OCI-LY7 (cell line): ENCODE measurements at regions not wholly inside any gene's neighbourhood (a gene's known extent, or its start where the extent isn't known, plus 50 kb on each side); places are given as distances from the start of the nearest gene placed in this dataset.

Experiments used
- BruUV-seq: library from RNA; stranded (reverse); fragments of 400-500 nt; replicated peaks from 2 replicates; lab custom pipeline; 2021; lab: Mats Ljungman, UMichigan
- CTCF ChIA-PET: fragments of 300-600 bp; sonication (Branson Sonifier 250); formaldehyde crosslinking; loops from one replicate; lab custom pipeline; 2022; ENCODE audit warnings: antibody characterized with exemption; ENCODE audit not compliant: unreplicated experiment; lab: Charles Lee
- POLR2A ChIA-PET: fragments of 300-600 bp; sonication (Branson Sonifier 250); formaldehyde crosslinking; loops from one replicate; lab custom pipeline; 2022; ENCODE audit warnings: antibody characterized with exemption; lab: Charles Lee
- DNase-seq: peaks from one replicate; pipeline ENCODE4 v3.0.0-alpha.2; 2015; ENCODE audit warnings: low spot score
- H2AFZ ChIP-seq: fragments of 200-600 bp; sonication (generic), shearing (Covaris generic); 2 replicates; pipeline ENCODE4 v1.6.1; 2014; ENCODE audit warnings: mild to moderate bottlenecking, antibody characterized with exemption, low read length, moderate library complexity
- H3K27ac ChIP-seq: fragments of 200-600 bp; sonication (generic); 2 replicates; pipeline ENCODE4 v1.5.1; 2014; ENCODE audit warnings: mixed run types, low read depth, mild to moderate bottlenecking, moderate library complexity, low read length, inconsistent platforms; ENCODE audit not compliant: poor library complexity, severe bottlenecking
- H3K36me3 ChIP-seq: fragments of 200-600 bp; sonication (generic); 2 replicates; pipeline ENCODE4 v1.6.1; 2014; ENCODE audit warnings: mild to moderate bottlenecking, antibody characterized with exemption, low read length, moderate library complexity, mixed read lengths; ENCODE audit not compliant: insufficient read depth
- H3K4me1 ChIP-seq: fragments of 200-600 bp; sonication (generic); 2 replicates; pipeline ENCODE4 v1.5.1; 2014; ENCODE audit warnings: mild to moderate bottlenecking, low read length; ENCODE audit not compliant: insufficient read depth, poor library complexity, severe bottlenecking
- H3K4me2 ChIP-seq: fragments of 200-600 bp; sonication (generic); 2 replicates; pipeline ENCODE4 v1.6.1; 2014; ENCODE audit warnings: mild to moderate bottlenecking, low read length
- H3K4me3 ChIP-seq: fragments of 200-600 bp; sonication (generic); 2 replicates; pipeline ENCODE4 v1.5.1; 2014; ENCODE audit warnings: mild to moderate bottlenecking, low read depth, low read length; ENCODE audit not compliant: poor library complexity, severe bottlenecking
- H3K79me2 ChIP-seq: fragments of 200-600 bp; sonication (generic); 2 replicates; pipeline ENCODE4 v1.6.1; 2016; ENCODE audit warnings: low read depth, mild to moderate bottlenecking, low read length, moderate library complexity, mixed read lengths; ENCODE audit not compliant: insufficient read depth
- H3K9me2 ChIP-seq: fragments of 200-600 bp; sonication (generic); 2 replicates; pipeline ENCODE4 v1.6.1; 2016; ENCODE audit warnings: mild to moderate bottlenecking, low read length, mixed read lengths; ENCODE audit not compliant: insufficient read depth
- H3K9me3 ChIP-seq: fragments of 200-600 bp; sonication (generic); 2 replicates; pipeline ENCODE4 v1.6.1; 2014; ENCODE audit warnings: mild to moderate bottlenecking, mixed run types, low read length, mixed read lengths
- H4K20me1 ChIP-seq: fragments of 200-600 bp; sonication (generic); 2 replicates; pipeline ENCODE4 v1.6.1; 2014; ENCODE audit warnings: mild to moderate bottlenecking, antibody characterized with exemption, low read length, moderate library complexity, mixed read lengths; ENCODE audit not compliant: insufficient read depth
- CTCF ChIP-seq: fragments of 200-600 bp; sonication (generic); conservative IDR thresholded peaks from 2 replicates; pipeline ENCODE4 v1.5.1; 2014; ENCODE audit warnings: mild to moderate bottlenecking, antibody characterized with exemption, low read length, moderate library complexity, mixed read lengths
- EZH2phosphoT487 ChIP-seq: fragments of 200-600 bp; sonication (generic); IDR thresholded peaks from 2 replicates; pipeline ENCODE4 v1.6.1; 2018; ENCODE audit warnings: low read depth, borderline replicate concordance, mild to moderate bottlenecking, mixed run types, antibody characterized with exemption, low read length, moderate library complexity, mixed read lengths
- intact Hi-C: fragments of 100-400 bp; cut with micrococcal nuclease; formaldehyde crosslinking; loops from one replicate; pipeline ENCODE4 v1.10.0; 2022; ENCODE audit not compliant: unreplicated experiment

GRCh38 chr14:48814562-48814961 lies 771.6 kb downstream of the RPS29 start:
- POLR2A ChIA-PET = no interaction called here
- TF ChIP-seq CTCF = no peak
- no peak for TF ChIP-seq EZH2phosphoT487
- Histone ChIP-seq H3K79me2 (no peaks in the 10 kb centered on the region), H3K4me1 (no peaks in the 10 kb centered on the region), H3K4me3 (no peak overlapping the region), H3K9me3 (no peaks in the 10 kb centered on the region), H2AFZ (no peak overlapping the region), H3K9me2 (no peaks in the 10 kb centered on the region), H4K20me1 (no peaks in the 10 kb centered on the region), H3K36me3 (no peaks in the 10 kb centered on the region), H3K27ac (no peak overlapping the region), H3K4me2 (no peak overlapping the region)
- BruUV-seq = no TSS peak
- intact Hi-C loops = no loop called here
- no peak for DNase-seq
- CTCF ChIA-PET = no interaction called here

- no peak for DNase-seq
- Histone ChIP-seq H3K79me2 (no peaks in the 10 kb centered on the region), H3K4me3 (no peak overlapping the region), H4K20me1 (no peaks in the 10 kb centered on the region), H3K9me3 (no peaks in the 10 kb centered on the region), H3K4me2 (no peak overlapping the region), H3K9me2 (no peaks in the 10 kb centered on the region), H3K36me3 (no peaks in the 10 kb centered on the region), H3K27ac (no peak overlapping the region), H2AFZ (no peak overlapping the region), H3K4me1 (no peaks in the 10 kb centered on the region)
- ChIA-PET POLR2A (no interaction called here), CTCF (no interaction called here)
- intact Hi-C loops = no loop called here
- no TSS peak for BruUV-seq
- TF ChIP-seq EZH2phosphoT487 (no peak), CTCF (no peak)
These were observed 780.9 kb downstream of the RPS29 start for GRCh38 chr14:48805315-48805714.

- H3K4me1 ChIP-seq = no peaks in the 10 kb centered on the region
- H3K9me2 ChIP-seq = no peaks in the 10 kb centered on the region
- ChIA-PET CTCF (no interaction called here), POLR2A (interaction anchor here (0.5 to 0.6 kb wide), 2 partner anchors 142 to 164 kb away, joined by 3 read pairs; no protein-coding TSS in a partner anchor)
- H3K9me3 ChIP-seq = no peaks in the 10 kb centered on the region
- H3K27ac ChIP-seq = no peak overlapping the region
- no peak for TF ChIP-seq EZH2phosphoT487
- intact Hi-C loops = no loop called here
- DNase-seq = no peak
- no peaks in the 10 kb centered on the region for H3K36me3 ChIP-seq
- no peak overlapping the region for H2AFZ ChIP-seq
- no peaks in the 10 kb centered on the region for H4K20me1 ChIP-seq
- no peak overlapping the region for H3K4me2 ChIP-seq
- BruUV-seq = no TSS peak
- no peak overlapping the region for H3K4me3 ChIP-seq
- no peaks in the 10 kb centered on the region for H3K79me2 ChIP-seq
These were observed 793.7 kb downstream of the RPS29 start for GRCh38 chr14:48792376-48793024.
